OCI-LY3 (cell line): ENCODE measurements at regions not wholly inside any gene's neighbourhood (a gene's known extent, or its start where the extent isn't known, plus 50 kb on each side); places are given as distances from the start of the nearest gene placed in this dataset.

ENCODE experiments used
- H2AFZ ChIP-seq: fragments of 200-600, 300-600 bp; shearing (Covaris generic); 2 replicates; pipeline ENCODE4 v1.6.0; 2014; ENCODE audit warnings: antibody characterized with exemption, low read depth, low read length
- H3K27ac ChIP-seq: fragments of 200-600, 300-600 bp; sonication (generic); 2 replicates; pipeline ENCODE4 v1.5.1; 2014; ENCODE audit warnings: mild to moderate bottlenecking, low read length, moderate library complexity, mixed read lengths
- H3K27me3 ChIP-seq: fragments of 200-600, 300-600 bp; sonication (generic); 2 replicates; pipeline ENCODE4 v1.6.1; 2014; ENCODE audit warnings: low read depth, low read length, mixed read lengths
- H3K36me3 ChIP-seq: fragments of 200-600, 300-600 bp; sonication (generic); replicated peaks from 2 replicates; pipeline ENCODE3; 2014; ENCODE audit warnings: low read depth, low read length, mixed read lengths
- H3K4me1 ChIP-seq: fragments of 300-600, 200-600 bp; sonication (generic); 2 replicates; pipeline ENCODE4 v1.6.1; 2014; ENCODE audit warnings: low read length, mixed read lengths
- H3K4me2 ChIP-seq: fragments of 200-600, 300-600 bp; sonication (generic); 2 replicates; pipeline ENCODE4 v1.6.1; 2014; ENCODE audit warnings: low read length, mixed read lengths
- H3K4me3 ChIP-seq: fragments of 300-600, 200-600 bp; sonication (generic); 2 replicates; pipeline ENCODE4 v1.5.1; 2014; ENCODE audit warnings: antibody characterized with exemption, mild to moderate bottlenecking, low read length, moderate library complexity
- H3K79me2 ChIP-seq: fragments of 300-600, 200-600 bp; shearing (Covaris generic); 2 replicates; pipeline ENCODE4 v1.6.1; 2014; ENCODE audit warnings: mild to moderate bottlenecking, low read length, mixed read lengths
- H3K9ac ChIP-seq: fragments of 300-600, 200-600 bp; shearing (Covaris generic); 2 replicates; pipeline ENCODE4 v1.6.0; 2014; ENCODE audit warnings: mild to moderate bottlenecking, low read length, moderate library complexity
- H3K9me3 ChIP-seq: fragments of 200-600, 300-600 bp; shearing (Covaris generic); 2 replicates; pipeline ENCODE4 v1.6.1; 2014; ENCODE audit warnings: low read length, mixed read lengths; ENCODE audit not compliant: insufficient read depth
- H4K20me1 ChIP-seq: fragments of 200-600, 300-600 bp; sonication (generic); 2 replicates; pipeline ENCODE4 v1.6.1; 2016; ENCODE audit warnings: low read length, mixed read lengths; ENCODE audit not compliant: insufficient read depth
- EZH2phosphoT487 ChIP-seq: fragments of 200-600 bp; shearing (Covaris generic); IDR thresholded peaks from 2 replicates; pipeline ENCODE4 v1.6.1; 2018; ENCODE audit warnings: antibody characterized with exemption, mixed run types, low read depth
- TF ChIP-seq, protein P1 (sequence below): fragments of 200-600, 300-600 bp; sonication (generic); IDR thresholded peaks from 2 replicates; pipeline ENCODE4 v1.5.1; 2014; ENCODE audit warnings: antibody characterized with exemption, low read length, low read depth

DNA sequence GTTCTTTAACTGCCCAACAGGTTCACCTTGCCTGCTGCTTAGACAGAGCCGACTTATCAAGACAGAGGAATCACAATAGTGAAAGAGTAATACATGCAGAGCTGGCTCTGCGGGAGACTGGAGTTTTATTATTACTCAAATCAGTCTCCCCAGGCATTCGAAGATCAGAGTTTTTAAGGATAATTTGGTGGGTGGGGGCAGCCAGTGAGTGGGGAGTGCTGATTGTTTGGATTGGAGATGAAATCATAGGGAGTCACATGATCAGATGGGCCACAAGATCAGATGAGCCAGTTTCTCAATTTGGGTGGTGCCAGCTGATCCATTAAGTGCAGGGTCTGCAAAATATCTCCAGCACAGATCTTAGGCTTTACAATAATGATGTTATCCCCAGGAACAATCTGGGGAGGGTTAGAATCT lies 131.3 kb downstream of the AKR1D1 start:
- Histone ChIP-seq H3K4me3 (no peak overlapping the region), H3K4me1 (no peaks in the 10 kb centered on the region)

DNA sequence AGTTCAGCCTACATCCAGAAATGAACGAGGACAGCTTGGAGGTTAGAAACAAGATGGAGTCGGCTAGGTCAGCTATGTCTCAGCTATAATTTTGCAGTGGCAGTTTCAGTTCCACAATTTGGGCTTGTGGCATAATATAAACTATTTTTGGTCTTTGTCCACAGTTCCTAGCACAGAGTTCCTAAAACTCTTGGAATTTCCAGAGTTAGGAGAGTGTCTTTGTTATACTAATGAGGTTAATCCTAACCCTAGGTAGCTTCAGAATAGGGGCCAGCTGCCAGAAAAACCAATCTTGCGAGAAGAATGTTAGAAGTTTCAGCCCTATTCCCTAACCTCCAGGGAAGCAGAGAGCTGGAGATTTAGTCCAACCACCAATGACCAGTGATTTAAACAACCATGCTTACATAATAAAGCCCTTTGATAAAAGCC lies 131.9 kb downstream of the AKR1D1 start:
- Histone ChIP-seq H3K9ac (no peak overlapping the region), H3K9me3 (no peaks in the 10 kb centered on the region), H3K27me3 (no peaks in the 10 kb centered on the region), H3K36me3 (no peaks in the 10 kb centered on the region), H3K4me3 (no peak overlapping the region), H4K20me1 (no peaks in the 10 kb centered on the region), H3K4me1 (no peaks in the 10 kb centered on the region), H3K27ac (no peak overlapping the region), H3K79me2 (no peaks in the 10 kb centered on the region), H3K4me2 (no peak overlapping the region), H2AFZ (no peak overlapping the region)
- TF ChIP-seq, protein P1, sequence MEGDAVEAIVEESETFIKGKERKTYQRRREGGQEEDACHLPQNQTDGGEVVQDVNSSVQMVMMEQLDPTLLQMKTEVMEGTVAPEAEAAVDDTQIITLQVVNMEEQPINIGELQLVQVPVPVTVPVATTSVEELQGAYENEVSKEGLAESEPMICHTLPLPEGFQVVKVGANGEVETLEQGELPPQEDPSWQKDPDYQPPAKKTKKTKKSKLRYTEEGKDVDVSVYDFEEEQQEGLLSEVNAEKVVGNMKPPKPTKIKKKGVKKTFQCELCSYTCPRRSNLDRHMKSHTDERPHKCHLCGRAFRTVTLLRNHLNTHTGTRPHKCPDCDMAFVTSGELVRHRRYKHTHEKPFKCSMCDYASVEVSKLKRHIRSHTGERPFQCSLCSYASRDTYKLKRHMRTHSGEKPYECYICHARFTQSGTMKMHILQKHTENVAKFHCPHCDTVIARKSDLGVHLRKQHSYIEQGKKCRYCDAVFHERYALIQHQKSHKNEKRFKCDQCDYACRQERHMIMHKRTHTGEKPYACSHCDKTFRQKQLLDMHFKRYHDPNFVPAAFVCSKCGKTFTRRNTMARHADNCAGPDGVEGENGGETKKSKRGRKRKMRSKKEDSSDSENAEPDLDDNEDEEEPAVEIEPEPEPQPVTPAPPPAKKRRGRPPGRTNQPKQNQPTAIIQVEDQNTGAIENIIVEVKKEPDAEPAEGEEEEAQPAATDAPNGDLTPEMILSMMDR, result no peak
- no peak for TF ChIP-seq EZH2phosphoT487

More for the DNA sequence above, 131.3 kb downstream of the AKR1D1 start:
- Histone ChIP-seq H3K79me2 (no peaks in the 10 kb centered on the region), H4K20me1 (no peaks in the 10 kb centered on the region), H3K36me3 (no peaks in the 10 kb centered on the region), H3K9ac (no peak overlapping the region), H3K27ac (no peak overlapping the region), H2AFZ (no peak overlapping the region), H3K4me2 (no peak overlapping the region), H3K9me3 (no peaks in the 10 kb centered on the region), H3K27me3 (no peaks in the 10 kb centered on the region)
- no peak for TF ChIP-seq EZH2phosphoT487
- TF ChIP-seq, protein P1, result no peak

DNA sequence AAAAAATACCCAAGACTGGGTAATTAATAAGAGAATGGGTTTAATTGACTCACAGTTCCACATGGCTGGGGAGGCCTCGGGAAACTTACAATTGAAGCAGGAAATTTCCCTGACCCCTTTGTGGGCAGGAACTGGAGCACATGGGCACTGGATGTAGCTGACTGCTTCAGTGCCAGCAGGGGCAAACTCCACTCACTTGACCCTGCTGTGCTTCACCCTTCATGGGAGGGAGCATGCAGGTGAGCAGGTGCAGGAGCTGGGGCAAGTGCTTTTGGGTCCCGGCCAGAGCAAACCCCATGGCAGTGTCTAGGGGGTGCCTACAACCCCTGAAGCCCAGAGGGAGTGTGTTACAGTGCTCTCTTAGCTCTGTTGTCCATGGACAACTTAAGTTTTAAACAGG lies 132.6 kb downstream of the AKR1D1 start:
- H3K9me3 ChIP-seq, result no peaks in the 10 kb centered on the region
- H3K27ac ChIP-seq, result no peak overlapping the region
- H3K27me3 ChIP-seq, result no peaks in the 10 kb centered on the region
- H2AFZ ChIP-seq, result no peak overlapping the region
- H4K20me1 ChIP-seq, result no peaks in the 10 kb centered on the region
- no peaks in the 10 kb centered on the region for H3K4me1 ChIP-seq
- no peak overlapping the region for H3K9ac ChIP-seq
- TF ChIP-seq, protein P1, result no peak
- no peak for TF ChIP-seq EZH2phosphoT487
- no peak overlapping the region for H3K4me2 ChIP-seq
- no peaks in the 10 kb centered on the region for H3K79me2 ChIP-seq
- no peak overlapping the region for H3K4me3 ChIP-seq
- no peaks in the 10 kb centered on the region for H3K36me3 ChIP-seq

DNA sequence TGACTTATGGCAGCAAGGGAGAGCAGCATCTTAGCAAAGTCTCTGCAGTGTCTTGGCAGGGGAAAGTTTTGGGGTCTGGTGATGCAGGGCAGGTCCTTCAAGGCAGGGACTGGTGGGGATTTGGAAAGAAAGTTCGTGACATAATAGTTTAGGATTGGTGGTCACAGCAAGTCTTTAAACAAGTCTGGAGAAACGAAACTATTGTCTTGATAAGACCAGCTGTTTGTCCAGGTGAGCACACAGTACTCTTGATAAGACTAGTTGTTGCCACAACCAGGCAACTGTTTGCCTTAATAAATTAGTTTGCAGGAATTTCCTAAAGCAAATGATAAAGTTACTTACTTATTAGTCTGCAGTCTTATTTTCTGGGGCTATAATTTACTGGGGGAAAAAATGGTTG lies 136.1 kb downstream of the AKR1D1 start:
- TF ChIP-seq, protein P1, result no peak
- no peak for TF ChIP-seq EZH2phosphoT487
- Histone ChIP-seq H3K27ac (no peak overlapping the region), H3K4me2 (no peak overlapping the region), H3K4me1 (no peaks in the 10 kb centered on the region), H3K9me3 (no peaks in the 10 kb centered on the region), H3K9ac (no peak overlapping the region), H3K79me2 (no peaks in the 10 kb centered on the region), H3K36me3 (no peaks in the 10 kb centered on the region), H4K20me1 (no peaks in the 10 kb centered on the region), H3K4me3 (no peak overlapping the region), H3K27me3 (no peaks in the 10 kb centered on the region), H2AFZ (no peak overlapping the region)
